Cardiac septum (tissue), 1 donor: ENCODE measurements at regions not wholly inside any gene's neighbourhood (a gene's known extent, or its start where the extent isn't known, plus 50 kb on each side); places are given as distances from the start of the nearest gene placed in this dataset.
"Not testable (repeated sequence)": the region's sequence is repeated elsewhere in the genome, so short reads cannot be mapped to it uniquely, and the experiment has no call there.

Source experiments
- DNase-seq: peaks from one replicate; pipeline ENCODE4 v3.0.0-alpha.2; 2020; ENCODE audit warnings: low spot score
- intact Hi-C: fragments of 100-400 bp; cut with DNase I; formaldehyde crosslinking; loops from one replicate; pipeline ENCODE4 v1.14.0; 2022
- donor health status: DM: no; HTN: no; CAD: no.

GRCh38 chr20:12744037-12744436 is 264.7 kb upstream of the SPTLC3 start:
- intact Hi-C loops: no loop called here
- DNase-seq: no peak

GRCh38 chr20:12748359-12748994 is 260.3 kb upstream of the SPTLC3 start:
- intact Hi-C loops: no loop called here
- no peak for DNase-seq

GRCh38 chr20:12750221-12750620 is 258.6 kb upstream of the SPTLC3 start:
- intact Hi-C loops: no loop called here

DNA sequence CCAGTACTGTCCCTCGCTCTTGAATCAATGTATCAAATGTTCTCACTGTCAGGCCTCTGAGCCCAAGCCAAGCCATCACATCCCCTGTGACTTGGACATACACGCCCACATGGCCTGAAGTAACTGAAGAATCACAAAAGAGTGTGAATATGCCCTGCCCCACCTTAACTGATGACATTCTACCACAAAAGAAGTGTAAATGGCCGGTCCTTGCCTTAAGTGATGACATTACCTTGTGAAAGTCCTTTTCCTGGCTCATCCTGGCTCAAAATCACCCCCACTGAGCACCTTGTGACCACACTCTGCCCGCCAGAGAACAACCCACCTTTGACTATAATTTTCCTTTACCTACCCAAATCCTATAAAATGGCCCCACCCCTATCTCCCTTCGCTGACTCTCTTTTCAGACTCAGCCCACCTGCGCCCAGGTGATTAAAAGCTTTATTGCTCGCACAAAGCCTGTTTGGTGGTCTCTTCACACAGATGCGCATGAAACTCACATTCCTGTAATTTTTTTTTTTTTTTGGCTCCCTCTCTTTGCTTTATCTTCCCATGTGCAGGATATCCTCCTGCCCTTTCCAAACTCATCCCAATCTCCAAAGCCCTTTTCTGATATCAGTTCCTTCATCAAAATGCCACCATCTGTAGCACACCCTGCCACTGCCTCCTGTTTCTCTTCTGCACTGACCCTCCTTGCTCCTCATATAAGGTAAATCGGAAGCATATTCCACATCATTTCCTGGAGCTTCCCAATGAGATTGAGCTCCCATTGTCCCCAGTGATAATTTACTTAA is 255.7 kb upstream of the SPTLC3 start:
- DNase-seq, intact Hi-C loops: not testable (repeated sequence)

More at GRCh38 chr20:12750221-12750620, 258.6 kb upstream of the SPTLC3 start:
- no peak for DNase-seq

DNA sequence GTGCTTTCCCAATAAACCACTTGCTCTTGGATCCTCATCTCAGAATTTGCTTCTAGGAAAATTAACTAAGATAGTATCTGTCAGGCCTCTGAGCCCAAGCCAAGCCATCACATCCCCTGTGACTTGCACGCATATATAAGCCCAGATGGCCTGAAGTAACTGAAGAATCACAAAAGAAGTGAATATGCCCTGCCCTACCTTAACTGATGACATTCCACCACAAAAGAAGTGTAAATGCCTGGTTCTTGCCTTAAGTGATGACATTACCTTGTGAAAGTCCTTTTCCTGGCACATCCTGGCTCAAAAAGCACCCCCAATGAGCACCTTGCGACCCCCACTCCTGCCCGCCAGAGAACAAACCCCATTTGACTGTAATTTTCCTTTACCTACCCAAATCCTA is 255.0 kb upstream of the SPTLC3 start:
- DNase-seq, intact Hi-C loops: not testable (repeated sequence)

DNA sequence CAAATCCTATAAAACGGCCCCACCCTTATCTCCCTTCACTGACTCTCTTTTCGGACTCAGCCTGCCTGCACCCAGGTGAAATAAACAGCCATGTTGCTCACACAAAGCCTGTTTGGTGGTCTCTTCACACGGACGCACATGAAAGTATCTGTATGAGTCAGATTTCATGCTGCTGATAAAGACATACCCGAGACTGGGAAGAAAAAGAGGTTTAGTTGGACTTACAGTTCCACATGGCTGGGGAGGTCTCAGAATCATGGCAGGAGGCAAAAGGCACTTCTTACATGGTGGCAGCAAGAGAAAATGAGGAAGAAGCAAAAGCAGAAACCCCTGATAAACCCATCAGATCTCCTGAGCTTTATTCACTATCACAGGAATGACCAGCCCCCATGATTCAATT is 249.3 kb upstream of the SPTLC3 start:
- intact Hi-C loops, DNase-seq: not testable (repeated sequence)

GRCh38 chr20:12762725-12763124 is 246.0 kb upstream of the SPTLC3 start:
- no peak for DNase-seq
- intact Hi-C loops: no loop called here

DNA sequence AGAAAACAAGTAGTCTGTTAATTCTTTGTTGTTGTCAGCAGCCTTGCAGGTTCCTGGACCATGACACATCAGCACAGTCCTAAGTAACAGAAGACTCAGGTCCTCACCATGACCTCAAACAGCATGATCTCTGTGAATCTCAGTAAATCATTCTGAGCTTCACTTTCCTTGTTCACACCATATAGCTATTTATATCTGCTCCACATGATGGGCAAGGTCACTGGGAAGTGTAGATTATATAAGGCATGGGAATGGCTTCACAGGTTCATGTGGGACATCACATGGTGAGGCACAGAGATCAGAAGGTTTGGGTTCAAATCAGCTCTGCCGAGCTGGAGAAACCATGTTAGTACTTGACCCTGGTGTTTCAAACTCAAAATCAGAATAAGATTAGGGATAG is 245.4 kb upstream of the SPTLC3 start:
- intact Hi-C loops: no loop called here
- no peak for DNase-seq

- intact Hi-C loops: no loop called here
- no peak for DNase-seq
Measured at GRCh38 chr20:12764053-12764452, 244.7 kb upstream of the SPTLC3 start.

DNA sequence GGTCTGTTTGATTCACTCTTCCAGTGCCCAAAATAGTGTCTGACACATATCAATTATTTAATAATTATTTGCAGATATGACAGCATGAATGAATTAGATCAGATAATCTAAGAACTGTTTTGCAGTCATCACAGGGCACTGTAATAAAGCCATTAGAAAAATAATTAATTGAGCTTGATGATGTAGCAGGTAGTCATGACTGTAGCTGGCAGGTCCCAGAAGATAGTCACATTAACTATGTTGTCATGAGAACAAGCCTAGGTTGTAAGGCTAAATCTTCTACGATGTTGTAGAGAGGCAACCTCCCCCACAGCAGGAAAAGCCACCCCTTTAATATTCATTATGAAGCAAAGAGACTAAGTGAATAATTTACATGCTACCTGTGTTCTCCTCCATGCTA is 243.9 kb upstream of the SPTLC3 start:
- no peak for DNase-seq
- intact Hi-C loops: no loop called here

- intact Hi-C loops: loop anchor here (5.0 kb wide), 1 partner anchor 118 kb away; no protein-coding TSS in a partner anchor
- no peak for DNase-seq
Measured at GRCh38 chr20:12773936-12774335, 234.8 kb upstream of the SPTLC3 start.

DNA sequence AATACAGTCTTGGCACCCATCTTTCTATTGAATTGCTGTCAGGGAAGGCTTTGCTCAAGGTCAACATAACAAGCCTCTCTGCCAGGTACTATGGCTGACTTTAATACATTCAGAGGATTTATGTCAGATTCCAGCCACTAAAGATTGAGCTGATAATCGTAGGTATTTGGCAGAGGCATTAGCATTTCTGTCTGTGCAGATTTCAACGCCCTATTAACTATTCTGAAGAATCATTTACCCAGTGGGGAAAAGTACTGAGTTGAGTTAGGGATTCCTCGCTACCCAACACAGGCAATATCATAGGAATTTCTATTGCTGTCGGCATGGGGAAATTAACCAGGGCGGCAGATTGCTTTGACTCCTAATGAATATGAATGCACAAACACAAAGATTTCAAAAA is 233.7 kb upstream of the SPTLC3 start:
- intact Hi-C loops: no loop called here
- DNase-seq: no peak

GRCh38 chr20:12777016-12777415 is 231.8 kb upstream of the SPTLC3 start:
- no peak for DNase-seq
- intact Hi-C loops: no loop called here

DNA sequence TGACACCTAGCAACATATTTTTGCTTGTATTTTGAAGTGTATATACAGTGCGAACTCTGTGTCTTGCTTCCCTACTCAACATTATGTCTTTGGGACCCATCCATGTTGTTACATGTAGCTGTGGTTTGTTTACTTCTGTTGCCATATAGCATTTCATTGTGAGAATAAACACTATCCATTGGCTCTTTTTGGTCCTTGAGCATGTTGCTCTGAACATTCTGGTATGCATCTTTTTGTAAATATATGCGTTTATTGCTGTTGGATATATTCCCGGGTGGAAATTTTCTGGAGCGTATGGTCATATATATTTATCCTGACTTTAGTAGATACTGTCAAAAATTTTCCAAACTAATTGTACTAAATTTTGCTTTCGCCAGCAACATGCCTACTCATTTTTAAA is 222.5 kb upstream of the SPTLC3 start:
- intact Hi-C loops: no loop called here
- no peak for DNase-seq

GRCh38 chr20:12788632-12789299 is 220.0 kb upstream of the SPTLC3 start:
- no peak for DNase-seq
- intact Hi-C loops: no loop called here

DNA sequence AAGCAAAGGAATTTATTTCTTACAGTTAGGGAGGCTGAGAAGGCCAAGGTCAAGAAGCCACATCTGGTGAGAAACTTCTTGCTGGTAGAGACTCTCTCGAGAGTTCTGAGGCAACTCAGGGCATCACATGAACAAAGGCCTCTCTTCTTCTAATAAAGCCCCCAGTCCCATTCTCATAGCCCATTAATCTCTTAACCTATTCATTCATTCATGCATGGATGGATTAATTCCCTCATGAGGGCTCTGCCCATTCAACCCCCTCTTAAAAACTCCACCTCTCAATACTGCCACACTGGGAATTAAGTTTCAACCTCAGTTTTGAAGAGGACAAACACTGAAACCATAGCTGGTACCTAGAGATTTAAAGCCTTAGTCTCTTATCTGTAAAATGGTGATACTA is 217.9 kb upstream of the SPTLC3 start:
- intact Hi-C loops: no loop called here
- no peak for DNase-seq

DNA sequence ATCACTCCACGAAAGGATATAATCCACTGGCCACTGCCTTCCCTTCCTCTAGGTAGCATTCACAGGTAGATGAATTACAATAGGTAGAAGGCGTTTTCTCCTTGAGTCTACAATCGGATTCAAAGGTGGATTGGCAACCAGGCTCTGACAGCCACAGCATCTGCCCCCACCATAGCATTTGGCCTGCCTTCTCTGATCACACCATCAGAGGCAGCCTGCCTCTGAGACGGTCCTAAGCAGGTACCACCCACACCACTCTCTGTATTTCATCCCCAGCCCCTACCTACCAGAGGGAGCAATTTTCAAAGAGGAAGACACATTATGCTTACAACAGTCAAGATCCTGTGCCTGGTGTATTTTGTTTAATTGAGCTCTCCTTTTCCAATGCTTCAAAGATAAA is 210.5 kb upstream of the SPTLC3 start:
- no peak for DNase-seq
- intact Hi-C loops: no loop called here

DNA sequence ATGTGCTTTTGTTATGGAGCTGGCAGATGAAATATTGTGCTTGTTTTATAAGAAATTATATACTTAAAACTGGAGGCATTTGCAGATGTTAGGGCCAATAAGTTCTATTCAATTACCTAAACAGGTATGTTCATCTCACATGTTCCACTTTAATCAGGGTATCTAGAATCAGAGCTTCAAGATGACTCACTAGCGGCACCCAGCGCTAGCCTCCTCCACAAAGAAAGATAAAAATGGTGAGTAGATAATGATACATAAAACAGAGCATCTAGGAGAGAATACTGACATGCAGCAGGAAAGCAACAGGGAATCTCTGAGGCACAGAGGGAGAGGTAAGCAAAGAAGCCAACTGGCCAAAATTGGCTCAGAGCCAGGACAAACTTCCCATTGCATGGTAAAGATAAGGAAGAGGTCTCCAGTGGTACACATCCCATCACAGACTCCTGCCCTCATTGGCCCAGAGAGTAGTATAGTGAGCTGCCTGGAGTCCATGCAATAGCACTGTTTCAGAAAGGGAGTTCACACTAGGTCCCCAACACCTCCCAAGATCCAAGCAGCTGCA is 200.7 kb upstream of the SPTLC3 start:
- intact Hi-C loops: no loop called here
- no peak for DNase-seq

- DNase-seq: no peak
- intact Hi-C loops: no loop called here
Measured at GRCh38 chr20:12815231-12815768, 193.5 kb upstream of the SPTLC3 start.

DNA sequence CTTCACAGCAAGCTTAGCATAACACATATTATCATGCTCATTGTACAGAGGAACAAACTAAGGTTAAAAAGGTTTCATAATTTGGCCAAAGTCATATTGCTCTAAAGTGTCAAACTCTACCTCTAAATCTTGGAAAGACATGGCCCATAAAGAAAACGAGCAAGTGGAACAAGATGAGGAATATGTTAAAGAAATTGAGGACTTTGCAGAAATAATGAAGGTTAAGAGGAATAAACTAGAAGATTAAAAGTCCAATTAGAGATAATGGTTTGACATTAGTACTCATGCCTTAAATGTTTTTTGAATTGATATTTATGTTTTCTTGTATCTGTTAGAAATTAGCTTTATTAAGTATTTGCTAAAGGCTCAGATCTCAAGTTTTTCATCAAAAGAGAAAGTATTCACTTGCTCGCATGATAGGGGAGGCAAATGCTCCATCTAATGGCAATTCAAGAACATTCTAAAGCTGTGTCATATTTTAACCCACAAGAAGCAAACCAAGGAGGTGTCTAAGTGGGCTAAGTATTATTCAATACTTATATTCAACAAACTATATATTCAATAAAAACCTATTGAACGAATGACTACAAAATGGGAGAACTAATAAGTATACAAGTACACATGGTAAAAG is 192.9 kb upstream of the SPTLC3 start:
- intact Hi-C loops: no loop called here
- no peak for DNase-seq
